SK-N-SH (cell line): ENCODE measurements at regions not wholly inside any gene's neighbourhood (a gene's known extent, or its start where the extent isn't known, plus 50 kb on each side); places are given as distances from the start of the nearest gene placed in this dataset.

Source experiments
- CTCF ChIA-PET: fragments of 300-600, 350-600 bp; formaldehyde crosslinking; extraction: SDS; loops from one replicate; lab custom pipeline; 2021; lab: Yijun Ruan, JAX
- POLR2A ChIA-PET: fragments of 350-600 bp; sonication (Branson Sonifier 250); formaldehyde crosslinking; extraction: SDS; loops from one replicate; lab custom pipeline; 2020; ENCODE audit warnings: antibody characterized with exemption, inconsistent platforms; lab: Yijun Ruan, JAX
- DNase-seq: peaks from one replicate; pipeline ENCODE4 v3.0.0; 2012
- H2AFZ ChIP-seq: fragments of 200-600 bp; sonication (generic); 2 replicates; pipeline ENCODE4 v1.8.1; 2016; ENCODE audit warnings: antibody characterized with exemption, mild to moderate bottlenecking, low read depth
- H3F3A ChIP-seq: fragments of 200-600 bp; sonication (generic); replicated peaks from 2 replicates; pipeline ENCODE3; 2016; ENCODE audit warnings: antibody characterized with exemption, mild to moderate bottlenecking; ENCODE audit not compliant: insufficient read depth
- H3K27ac ChIP-seq, 2 experiments: fragments of 200-500 bp in 1 of 2; fragments of 200-600 bp in 1 of 2; sonication (Bioruptor generic) in 1 of 2; sonication (generic), shearing (Covaris generic) in 1 of 2; 2 replicates each; pipeline versions ENCODE4 v1.5.1 to v1.6.1; 2014 to 2016; ENCODE audit warnings: low read depth in 2 of 2, inconsistent platforms in 1 of 2, low read length in 1 of 2, mild to moderate bottlenecking in 1 of 2, mixed read lengths in 1 of 2
- H3K27me3 ChIP-seq: fragments of 200-600 bp; sonication (generic), shearing (Covaris generic); 2 replicates; pipeline ENCODE4 v1.6.1; 2016; ENCODE audit warnings: mixed run types; ENCODE audit not compliant: insufficient read depth
- H3K36me3 ChIP-seq, 2 experiments: fragments of 200-500 bp in 1 of 2; fragments of 200-600 bp in 1 of 2; sonication (Bioruptor generic) in 1 of 2; sonication (generic) in 1 of 2; replicated peaks in 1 of 2; 2 replicates each; pipeline versions ENCODE3 to v1.5.1; 2014 to 2016; ENCODE audit warnings: low read length in 1 of 2, mild to moderate bottlenecking in 1 of 2; ENCODE audit not compliant: insufficient read depth in 2 of 2, control insufficient read depth in 1 of 2
- H3K4me1 ChIP-seq, 2 experiments: fragments of 200-500 bp in 1 of 2; fragments of 200-600 bp in 1 of 2; sonication (Bioruptor generic) in 1 of 2; sonication (generic), shearing (Covaris generic) in 1 of 2; 2 replicates each; pipeline versions ENCODE4 v1.5.1 to v1.6.1; 2014 to 2016; ENCODE audit warnings: low read depth in 1 of 2, low read length in 1 of 2, mixed run types in 1 of 2; ENCODE audit not compliant: insufficient read depth in 2 of 2, control insufficient read depth in 1 of 2
- H3K4me2 ChIP-seq: fragments of 200-600 bp; sonication (generic), shearing (Covaris generic); 2 replicates; pipeline ENCODE4 v1.6.1; 2017; ENCODE audit warnings: mixed run types
- H3K4me3 ChIP-seq, 2 experiments: fragments of 200-500 bp in 1 of 2; fragments of 200-600 bp in 1 of 2; sonication (Bioruptor generic) in 1 of 2; sonication (generic), shearing (Covaris generic) in 1 of 2; 2 replicates each; pipeline versions ENCODE4 v1.5.1 to v1.8.1; 2014 to 2016; ENCODE audit warnings: low read depth in 2 of 2, inconsistent platforms in 1 of 2, low read length in 1 of 2, mild to moderate bottlenecking in 1 of 2, mixed read lengths in 1 of 2, moderate library complexity in 1 of 2
- H3K79me2 ChIP-seq: fragments of 200-600 bp; sonication (generic); 2 replicates; pipeline ENCODE4 v1.8.1; 2017; ENCODE audit warnings: mild to moderate bottlenecking; ENCODE audit not compliant: insufficient read depth
- H3K9ac ChIP-seq: fragments of 200-600 bp; sonication (generic); 2 replicates; pipeline ENCODE4 v1.6.1; 2017; ENCODE audit warnings: mixed run types
- H3K9me2 ChIP-seq: fragments of 200-600 bp; sonication (generic); 2 replicates; pipeline ENCODE4 v1.6.1; 2017; ENCODE audit warnings: mixed run types
- H3K9me3 ChIP-seq: fragments of 200-600 bp; sonication (generic); 2 replicates; pipeline ENCODE4 v1.6.1; 2017; ENCODE audit warnings: mixed run types, mild to moderate bottlenecking, moderate library complexity
- H4K20me1 ChIP-seq: fragments of 200-600 bp; sonication (generic); 2 replicates; pipeline ENCODE4 v1.6.1; 2017; ENCODE audit warnings: mild to moderate bottlenecking, mixed run types; ENCODE audit not compliant: insufficient read depth
- CHD2 ChIP-seq: fragments of 150-350 bp; IDR thresholded peaks from 2 replicates; pipeline ENCODE4 v1.6.1; 2018; ENCODE audit warnings: low read length; ENCODE audit not compliant: partially characterized antibody
- CTCF ChIP-seq: fragments of 200-600 bp; sonication (generic); IDR thresholded peaks from 2 replicates; pipeline ENCODE4 v1.6.1; 2017; ENCODE audit warnings: antibody characterized with exemption, mild to moderate bottlenecking, moderate library complexity
- EP300 ChIP-seq, 2 experiments: IDR thresholded peaks; 2 replicates each; pipeline versions ENCODE4 v1.4.0 to v1.6.1; 2012; ENCODE audit warnings: borderline replicate concordance in 1 of 2, low read depth in 1 of 2, low read length in 1 of 2
- EZH2phosphoT487 ChIP-seq: fragments of 200-600 bp; sonication (generic); IDR thresholded peaks from 2 replicates; pipeline ENCODE4 v1.6.1; 2017; ENCODE audit warnings: low read depth, mixed run types, mild to moderate bottlenecking, antibody characterized with exemption, moderate library complexity, borderline replicate concordance
- FOSL2 ChIP-seq: IDR thresholded peaks from 2 replicates; pipeline ENCODE4 v1.4.0; 2012; ENCODE audit warnings: low read depth, mild to moderate bottlenecking, moderate library complexity, borderline replicate concordance
- FOXJ3 ChIP-seq: sonication (generic); formaldehyde crosslinking; IDR thresholded peaks from 2 replicates; pipeline ENCODE4 v1.5.1; 2020; ENCODE audit warnings: mild to moderate bottlenecking, missing genetic modification reagents
- FOXM1 ChIP-seq: IDR thresholded peaks from 2 replicates; pipeline ENCODE4 v1.4.0; 2012; ENCODE audit warnings: low read depth, mild to moderate bottlenecking
- GATA2 ChIP-seq: sonication (generic); formaldehyde crosslinking; IDR thresholded peaks from 2 replicates; pipeline ENCODE4 v1.5.0; 2020; ENCODE audit warnings: mild to moderate bottlenecking, missing genetic modification reagents
- IRF3 ChIP-seq: fragments of 150-350 bp; IDR thresholded peaks from 2 replicates; pipeline ENCODE4 v1.6.1; 2016; ENCODE audit warnings: mild to moderate bottlenecking, low read depth, low read length
- MAX ChIP-seq: IDR thresholded peaks from 2 replicates; pipeline ENCODE4 v1.4.0; 2012; ENCODE audit warnings: low read depth
- MEF2A ChIP-seq: IDR thresholded peaks from 2 replicates; pipeline ENCODE4 v1.4.0; 2012; ENCODE audit warnings: low read depth, borderline replicate concordance
- NFIC ChIP-seq: IDR thresholded peaks from 2 replicates; pipeline ENCODE4 v1.4.0; 2012; ENCODE audit warnings: borderline replicate concordance
- NRF1 ChIP-seq: IDR thresholded peaks from 2 replicates; pipeline ENCODE4 v1.6.1; 2012; ENCODE audit warnings: low read depth, mild to moderate bottlenecking, low read length
- POLR2AphosphoS5 ChIP-seq: IDR thresholded peaks from 2 replicates; pipeline ENCODE4 v1.6.1; 2012; ENCODE audit warnings: low read depth, low read length
- RCOR1 ChIP-seq: fragments of 150-350 bp; IDR thresholded peaks from 2 replicates; pipeline ENCODE4 v1.6.1; 2017; ENCODE audit warnings: antibody characterized with exemption, low read length
- RFX5 ChIP-seq: IDR thresholded peaks from 2 replicates; pipeline ENCODE4 v1.6.1; 2012; ENCODE audit warnings: mild to moderate bottlenecking, improper control_type of control experiment, low read length
- SMC3 ChIP-seq: IDR thresholded peaks from 2 replicates; pipeline ENCODE4 v1.6.1; 2012; ENCODE audit warnings: low read depth, low read length, improper control_type of control experiment
- TAF1 ChIP-seq: IDR thresholded peaks from 2 replicates; pipeline ENCODE4 v1.6.1; 2012; ENCODE audit warnings: low read depth, mild to moderate bottlenecking, low read length, moderate library complexity, borderline replicate concordance
- TEAD4 ChIP-seq: IDR thresholded peaks from 2 replicates; pipeline ENCODE4 v1.4.0; 2012; ENCODE audit warnings: mild to moderate bottlenecking, borderline replicate concordance; ENCODE audit not compliant: insufficient read depth
- USF2 ChIP-seq: fragments of 150-350 bp; IDR thresholded peaks from 2 replicates; pipeline ENCODE4 v1.6.1; 2017; ENCODE audit warnings: antibody characterized with exemption, low read length, low read depth, borderline replicate concordance
- YY1 ChIP-seq: IDR thresholded peaks from 2 replicates; pipeline ENCODE4 v1.4.0; 2012; ENCODE audit warnings: low read depth, mild to moderate bottlenecking
- WGBS: methylation state at CpG from one replicate; pipeline ENCODE4 v1.1.6; 2017; ENCODE audit warnings: low lambda C conversion rate; 5-methylcytosine and 5-hydroxymethylcytosine counted together

GRCh38 chr6:159606786-159607185 is 86.3 kb downstream of the SOD2 start:
- H4K20me1 ChIP-seq, result no peaks in the 10 kb centered on the region
- 7% methylated on average over 2 of the region's 2 CpGs for WGBS
- H3K27me3 ChIP-seq, result peaks cover 8% of the 10 kb centered on the region; the same call in 1 of the 2 replicates
- TF ChIP-seq USF2 (no peak), GATA2 (no peak), NRF1 (no peak), MEF2A (no peak), EZH2phosphoT487 (no peak), POLR2AphosphoS5 (no peak), CTCF (no peak), CHD2 (no peak), FOXJ3 (no peak), NFIC (no peak), EP300 (IDR thresholded peaks at IDR 0.05; ENCODE audit: borderline replicate concordance in 1 of 2, low read depth in 1 of 2, low read length in 1 of 2) (no peak), FOSL2 (no peak), YY1 (no peak), RCOR1 (no peak), FOXM1 (no peak), RFX5 (no peak), MAX (no peak)
- H3K4me3 ChIP-seq, result no peak overlapping the region
- H2AFZ ChIP-seq, result no peak overlapping the region
- POLR2A ChIA-PET, result no interaction called here
- peaks cover 3% of the 10 kb centered on the region for H3F3A ChIP-seq
- no peak overlapping the region for H3K9ac ChIP-seq
- no peaks in the 10 kb centered on the region for H3K4me1 ChIP-seq
- H3K36me3 ChIP-seq, result no peaks in the 10 kb centered on the region
- no peaks in the 10 kb centered on the region for H3K9me3 ChIP-seq
- H3K79me2 ChIP-seq, result no peaks in the 10 kb centered on the region
- no peak overlapping the region for H3K4me2 ChIP-seq
- no peak for DNase-seq
- H3K27ac ChIP-seq, result no peak overlapping the region
- CTCF ChIA-PET, result no interaction called here
- H3K9me2 ChIP-seq, result no peaks in the 10 kb centered on the region

- Histone ChIP-seq H3K9me3 (no peaks in the 10 kb centered on the region), H3K4me2 (no peak overlapping the region), H3F3A (peaks cover 3% of the 10 kb centered on the region), H3K27ac (no peak overlapping the region), H3K4me1 (no peaks in the 10 kb centered on the region), H3K79me2 (no peaks in the 10 kb centered on the region), H4K20me1 (no peaks in the 10 kb centered on the region), H3K36me3 (no peaks in the 10 kb centered on the region), H3K4me3 (no peak overlapping the region), H3K27me3 (peaks cover 8% of the 10 kb centered on the region; the same call in 1 of the 2 replicates), H3K9me2 (no peaks in the 10 kb centered on the region), H2AFZ (no peak overlapping the region), H3K9ac (no peak overlapping the region)
- CTCF ChIA-PET, result no interaction called here
- POLR2A ChIA-PET, result no interaction called here
- no peak for DNase-seq
- WGBS, result 29% methylated on average over 6 of the region's 6 CpGs
- TF ChIP-seq EZH2phosphoT487, result no peak
- no peak for TF ChIP-seq SMC3
- TF ChIP-seq TAF1, result no peak
- TF ChIP-seq YY1, result no peak
- TF ChIP-seq EP300 (IDR thresholded peaks at IDR 0.05; ENCODE audit: borderline replicate concordance in 1 of 2, low read depth in 1 of 2, low read length in 1 of 2), result no peak
- no peak for TF ChIP-seq FOXM1
- TF ChIP-seq TEAD4, result no peak
- TF ChIP-seq FOSL2, result no peak
- no peak for TF ChIP-seq IRF3
- TF ChIP-seq MAX, result no peak
Observed at GRCh38 chr6:159604443-159604956, 88.5 kb downstream of the SOD2 start.
